HepG2 (cell line): ENCODE measurements at regions not wholly inside any gene's neighbourhood (a gene's known extent, or its start where the extent isn't known, plus 50 kb on each side); places are given as distances from the start of the nearest gene placed in this dataset.
"Not testable (repeated sequence)": the region's sequence is repeated elsewhere in the genome, so short reads cannot be mapped to it uniquely, and the experiment has no call there.

Source experiments
- ATAC-seq: fragments of 200-7000 bp; cut with Tn5 transposase; 3 replicates; pipeline ENCODE4 v1.9.1; 2020; ENCODE audit warnings: mild to moderate bottlenecking, moderate library complexity
- BruUV-seq: library from RNA; stranded (reverse); fragments of 400-500 nt; replicated peaks from 2 replicates; lab custom pipeline; 2021; lab: Mats Ljungman, UMichigan
- CTCF ChIA-PET: fragments of 300-600 bp; formaldehyde crosslinking; extraction: SDS; loops from one replicate; lab custom pipeline; 2021; ENCODE audit warnings: low total read pairs, inconsistent platforms, low intra/inter-chr PET ratio; lab: Yijun Ruan, JAX
- POLR2A ChIA-PET: fragments of 350-600 bp; sonication (Branson Sonifier 250); formaldehyde crosslinking; loops from one replicate; lab custom pipeline; 2020; ENCODE audit warnings: antibody characterized with exemption, inconsistent platforms; lab: Yijun Ruan, JAX
- DNase-seq: peaks from one replicate; pipeline ENCODE4 v3.0.0-alpha.2; 2015; ENCODE audit warnings: low spot score
- FAIRE-seq: peaks from 3 replicates; lab custom pipeline; 2011; peaks lifted over from hg19 to GRCh38; lab: Jason Lieb, UNC
- H2AFZ ChIP-seq: one replicate; pipeline ENCODE4 v1.6.1; 2011; ENCODE audit warnings: low read length, inconsistent platforms
- H3K27ac ChIP-seq: fragments of 300-600 bp; 3 replicates; pipeline ENCODE4 v1.8.0; 2011; ENCODE audit warnings: mixed run types, mild to moderate bottlenecking, mixed read lengths, low read length, inconsistent platforms; ENCODE audit not compliant: insufficient read depth; ENCODE audit errors: extremely low read length
- H3K27me3 ChIP-seq, 2 experiments: fragments of 200-600 bp in 1 of 2; 2 replicates in 1 of 2; 3 replicates in 1 of 2; pipeline versions ENCODE4 v1.6.0 to v1.8.0; 2011; ENCODE audit warnings: low read length in 2 of 2, mild to moderate bottlenecking in 2 of 2, moderate library complexity in 2 of 2, inconsistent platforms in 1 of 2; ENCODE audit not compliant: insufficient read depth in 2 of 2, control insufficient read depth in 1 of 2
- H3K36me3 ChIP-seq, 2 experiments: fragments of 200-600 bp in 1 of 2; replicated peaks in 1 of 2; 2 replicates in 1 of 2; 3 replicates in 1 of 2; pipeline versions ENCODE4 v1.5.1 to v1.8.0; 2011; ENCODE audit warnings: low read length in 2 of 2, inconsistent platforms in 1 of 2; ENCODE audit not compliant: insufficient read depth in 2 of 2, control insufficient read depth in 1 of 2
- H3K4me1 ChIP-seq: 2 replicates; pipeline ENCODE4 v1.5.1; 2012; ENCODE audit warnings: low read length, inconsistent platforms; ENCODE audit not compliant: insufficient read depth
- H3K4me2 ChIP-seq: 2 replicates; pipeline ENCODE4 v1.6.0; 2011; ENCODE audit warnings: low read depth, low read length, inconsistent platforms
- H3K4me3 ChIP-seq, 3 experiments: fragments of 200-600 bp in 1 of 3; sonication (generic), shearing (Covaris generic) in 1 of 3; replicated peaks in 1 of 3; 2 replicates each; pipeline ENCODE4 v1.5.1; 2011 to 2016; ENCODE audit warnings: low read length in 3 of 3, inconsistent platforms in 2 of 3, low read depth in 2 of 3, mild to moderate bottlenecking in 2 of 3, control low read depth in 1 of 3, mixed read lengths in 1 of 3; ENCODE audit not compliant: insufficient read depth in 1 of 3
- H3K79me2 ChIP-seq: one replicate; pipeline ENCODE4 v1.6.1; 2011; ENCODE audit warnings: low read length, inconsistent platforms; ENCODE audit not compliant: insufficient read depth
- H3K9ac ChIP-seq: 2 replicates; pipeline ENCODE4 v1.6.0; 2011; ENCODE audit warnings: mild to moderate bottlenecking, low read depth, low read length, inconsistent platforms; ENCODE audit not compliant: insufficient read depth
- H3K9me3 ChIP-seq: 2 replicates; pipeline ENCODE4 v1.5.1; 2012; ENCODE audit warnings: mild to moderate bottlenecking, low read length
- H4K20me1 ChIP-seq: 2 replicates; pipeline ENCODE4 v1.6.0; 2011; ENCODE audit warnings: inconsistent platforms, mild to moderate bottlenecking, low read length, moderate library complexity; ENCODE audit not compliant: insufficient read depth
- WGBS: methylation state at CpG from one replicate; pipeline ENCODE4 v1.1.6; 2017; ENCODE audit warnings: low lambda C conversion rate; 5-methylcytosine and 5-hydroxymethylcytosine counted together
- in situ Hi-C: cut with HindIII; loops from 2 replicates; pipeline ENCODE4 v1.10.0; 2017; ENCODE audit warnings: low pct_unique_long_range_greater_than_20kb; ENCODE audit not compliant: extremely low pct_ligation_motif_present
- intact Hi-C: fragments of 100-400 bp; cut with micrococcal nuclease; formaldehyde crosslinking; loops from one replicate; pipeline ENCODE4 v1.10.0; 2022; ENCODE audit not compliant: unreplicated experiment
- TF ChIP-seq, protein P1 (sequence below): sonication (generic); formaldehyde crosslinking; IDR thresholded peaks from 2 replicates; pipeline ENCODE4 v1.8.0; 2022; ENCODE audit warnings: missing genetic modification reagents, mild to moderate bottlenecking, moderate library complexity, borderline replicate concordance
- TF ChIP-seq, protein P2 (sequence below): sonication (generic); formaldehyde crosslinking; IDR thresholded peaks from 2 replicates; pipeline ENCODE4 v1.5.0; 2020; ENCODE audit warnings: mild to moderate bottlenecking, missing genetic modification reagents

DNA sequence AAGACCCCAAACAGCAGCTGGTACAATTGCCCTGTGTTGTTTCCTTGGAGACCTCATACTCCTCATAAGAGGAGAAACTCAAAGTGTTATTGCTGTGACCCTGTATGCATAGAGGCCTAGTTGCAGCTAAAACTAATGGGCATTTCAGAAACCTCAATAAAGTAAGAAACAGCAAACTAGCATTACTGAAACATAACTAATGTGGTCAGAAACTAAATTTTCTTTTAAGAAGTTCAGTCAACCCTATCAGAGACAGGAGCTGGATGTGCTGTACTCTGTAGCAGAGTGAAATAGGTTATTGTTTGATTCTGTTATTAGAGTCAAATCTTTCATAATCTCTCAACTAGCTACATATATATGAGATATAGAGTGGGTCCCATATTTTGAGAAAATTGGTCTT, 257.5 kb upstream of the IRS4 start (continued):
- TF ChIP-seq, protein P1, sequence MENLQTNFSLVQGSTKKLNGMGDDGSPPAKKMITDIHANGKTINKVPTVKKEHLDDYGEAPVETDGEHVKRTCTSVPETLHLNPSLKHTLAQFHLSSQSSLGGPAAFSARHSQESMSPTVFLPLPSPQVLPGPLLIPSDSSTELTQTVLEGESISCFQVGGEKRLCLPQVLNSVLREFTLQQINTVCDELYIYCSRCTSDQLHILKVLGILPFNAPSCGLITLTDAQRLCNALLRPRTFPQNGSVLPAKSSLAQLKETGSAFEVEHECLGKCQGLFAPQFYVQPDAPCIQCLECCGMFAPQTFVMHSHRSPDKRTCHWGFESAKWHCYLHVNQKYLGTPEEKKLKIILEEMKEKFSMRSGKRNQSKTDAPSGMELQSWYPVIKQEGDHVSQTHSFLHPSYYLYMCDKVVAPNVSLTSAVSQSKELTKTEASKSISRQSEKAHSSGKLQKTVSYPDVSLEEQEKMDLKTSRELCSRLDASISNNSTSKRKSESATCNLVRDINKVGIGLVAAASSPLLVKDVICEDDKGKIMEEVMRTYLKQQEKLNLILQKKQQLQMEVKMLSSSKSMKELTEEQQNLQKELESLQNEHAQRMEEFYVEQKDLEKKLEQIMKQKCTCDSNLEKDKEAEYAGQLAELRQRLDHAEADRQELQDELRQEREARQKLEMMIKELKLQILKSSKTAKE = no peak
- TF ChIP-seq, protein P2, sequence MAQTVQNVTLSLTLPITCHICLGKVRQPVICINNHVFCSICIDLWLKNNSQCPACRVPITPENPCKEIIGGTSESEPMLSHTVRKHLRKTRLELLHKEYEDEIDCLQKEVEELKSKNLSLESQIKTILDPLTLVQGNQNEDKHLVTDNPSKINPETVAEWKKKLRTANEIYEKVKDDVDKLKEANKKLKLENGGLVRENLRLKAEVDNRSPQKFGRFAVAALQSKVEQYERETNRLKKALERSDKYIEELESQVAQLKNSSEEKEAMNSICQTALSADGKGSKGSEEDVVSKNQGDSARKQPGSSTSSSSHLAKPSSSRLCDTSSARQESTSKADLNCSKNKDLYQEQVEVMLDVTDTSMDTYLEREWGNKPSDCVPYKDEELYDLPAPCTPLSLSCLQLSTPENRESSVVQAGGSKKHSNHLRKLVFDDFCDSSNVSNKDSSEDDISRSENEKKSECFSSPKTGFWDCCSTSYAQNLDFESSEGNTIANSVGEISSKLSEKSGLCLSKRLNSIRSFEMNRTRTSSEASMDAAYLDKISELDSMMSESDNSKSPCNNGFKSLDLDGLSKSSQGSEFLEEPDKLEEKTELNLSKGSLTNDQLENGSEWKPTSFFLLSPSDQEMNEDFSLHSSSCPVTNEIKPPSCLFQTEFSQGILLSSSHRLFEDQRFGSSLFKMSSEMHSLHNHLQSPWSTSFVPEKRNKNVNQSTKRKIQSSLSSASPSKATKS (CRISPR knock-in tag) = no peak

DNA sequence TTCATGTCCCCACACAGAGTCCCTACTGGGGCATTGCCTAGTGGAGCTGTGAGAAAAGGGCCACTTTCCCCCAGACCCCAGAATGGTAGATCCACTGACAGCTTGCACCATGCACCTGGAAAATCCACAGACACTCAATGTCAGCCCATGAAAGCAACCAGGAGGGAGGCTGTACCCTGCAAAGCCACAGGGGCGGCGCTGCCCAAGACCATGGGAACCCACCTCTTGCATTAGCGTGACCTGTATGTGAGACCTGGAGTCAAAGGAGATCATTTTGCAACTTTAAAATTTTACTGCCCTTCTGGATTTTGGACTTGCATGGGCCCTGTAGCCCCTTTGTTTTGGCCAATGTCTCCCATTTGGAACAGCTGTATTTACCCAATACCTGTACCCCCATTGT, 236.5 kb upstream of the IRS4 start:
- H3K27me3 ChIP-seq, H3K4me2 ChIP-seq, BruUV-seq, POLR2A ChIA-PET, H2AFZ ChIP-seq, H3K36me3 ChIP-seq, ATAC-seq, in situ Hi-C loops, H3K9me3 ChIP-seq, H3K4me1 ChIP-seq, FAIRE-seq, H3K4me3 ChIP-seq, H3K79me2 ChIP-seq, intact Hi-C loops, H3K27ac ChIP-seq, DNase-seq, CTCF ChIA-PET, H3K9ac ChIP-seq, H4K20me1 ChIP-seq: not testable (repeated sequence)
- WGBS = no CpG with 5 or more reads among the region's 3 CpGs
